GM23338 (cell line): ENCODE measurements at regions not wholly inside any gene's neighbourhood (a gene's known extent, or its start where the extent isn't known, plus 50 kb on each side); places are given as distances from the start of the nearest gene placed in this dataset.

Experiments used
- CREB1 ChIP-seq: fragments of 250-450 bp; sonication (Bioruptor Pico); IDR thresholded peaks from 2 replicates; pipeline ENCODE4 v1.5.0; 2020; ENCODE audit warnings: low read depth, mild to moderate bottlenecking, moderate library complexity
- CTCF ChIP-seq, 2 experiments: fragments of 200-600 bp in 1 of 2; sonication (generic) in 1 of 2; conservative IDR thresholded peaks; 2 replicates each; pipeline versions ENCODE4 v1.5.1 to v1.6.1; 2016 to 2017; ENCODE audit warnings: antibody characterized with exemption in 2 of 2, low read depth in 2 of 2, mild to moderate bottlenecking in 2 of 2, moderate library complexity in 1 of 2
- ETS1 ChIP-seq: IDR thresholded peaks from 2 replicates; pipeline ENCODE4 v1.6.1; 2016; ENCODE audit warnings: antibody characterized with exemption
- EZH2 ChIP-seq: fragments of 200-600 bp; sonication (generic); IDR thresholded peaks from one replicate; pipeline ENCODE4 v1.8.0; 2017; ENCODE audit warnings: antibody characterized with exemption, mild to moderate bottlenecking, low read depth; ENCODE audit not compliant: unreplicated experiment
- EZH2phosphoT487 ChIP-seq: fragments of 200-600 bp; sonication (generic); IDR thresholded peaks from one replicate; pipeline ENCODE4 v1.8.1; 2018; ENCODE audit warnings: antibody characterized with exemption; ENCODE audit not compliant: unreplicated experiment
- JUNB ChIP-seq: IDR thresholded peaks from one replicate; pipeline ENCODE4 v1.6.1; 2016; ENCODE audit warnings: antibody characterized with exemption; ENCODE audit not compliant: unreplicated experiment
- NANOG ChIP-seq: IDR thresholded peaks from 2 replicates; pipeline ENCODE4 v1.6.1; 2016; ENCODE audit warnings: antibody characterized with exemption, borderline replicate concordance
- POLR2AphosphoS5 ChIP-seq: IDR thresholded peaks from 2 replicates; pipeline ENCODE4 v1.6.1; 2016; ENCODE audit warnings: antibody characterized with exemption, low read depth
- REST ChIP-seq: IDR thresholded peaks from one replicate; pipeline ENCODE4 v1.6.1; 2018; ENCODE audit warnings: antibody characterized with exemption; ENCODE audit not compliant: unreplicated experiment
- STAT1 ChIP-seq: IDR thresholded peaks from one replicate; pipeline ENCODE4 v1.6.1; 2016; ENCODE audit warnings: antibody characterized with exemption; ENCODE audit not compliant: unreplicated experiment
- ZNF114 ChIP-seq: fragments of 250-450 bp; sonication (Bioruptor Pico); IDR thresholded peaks from 2 replicates; pipeline ENCODE4 v1.5.0; 2020; ENCODE audit warnings: mild to moderate bottlenecking, moderate library complexity
- ZNF331 ChIP-seq: fragments of 250-450 bp; sonication (Bioruptor Pico); IDR thresholded peaks from 2 replicates; pipeline ENCODE4 v1.5.0; 2020; ENCODE audit warnings: low read depth, mild to moderate bottlenecking, moderate library complexity
- ZNF462 ChIP-seq: fragments of 250-450 bp; sonication (Bioruptor Pico); IDR thresholded peaks from 2 replicates; pipeline ENCODE4 v1.5.0; 2020; ENCODE audit warnings: mild to moderate bottlenecking, moderate library complexity

- TF ChIP-seq CTCF (conservative IDR thresholded peaks at IDR 0.05; ENCODE audit: low read depth in 2 of 2) (no peak), POLR2AphosphoS5 (no peak), CREB1 (CRISPR knock-in tag) (no peak), EZH2phosphoT487 (no peak), ZNF462 (no peak), JUNB (no peak), EZH2 (no peak), NANOG (no peak), REST (no peak), ZNF114 (CRISPR knock-in tag) (no peak), STAT1 (no peak), ETS1 (no peak), ZNF331 (CRISPR knock-in tag) (no peak)
Observed at GRCh38 chr1:95181096-95181495, 52.9 kb upstream of the RWDD3 start.
